ENCODE measurements at regions not wholly inside any gene's neighbourhood (a gene's known extent, or its start where the extent isn't known, plus 50 kb on each side); places are given as distances from the start of the nearest gene placed in this dataset.

DNA sequence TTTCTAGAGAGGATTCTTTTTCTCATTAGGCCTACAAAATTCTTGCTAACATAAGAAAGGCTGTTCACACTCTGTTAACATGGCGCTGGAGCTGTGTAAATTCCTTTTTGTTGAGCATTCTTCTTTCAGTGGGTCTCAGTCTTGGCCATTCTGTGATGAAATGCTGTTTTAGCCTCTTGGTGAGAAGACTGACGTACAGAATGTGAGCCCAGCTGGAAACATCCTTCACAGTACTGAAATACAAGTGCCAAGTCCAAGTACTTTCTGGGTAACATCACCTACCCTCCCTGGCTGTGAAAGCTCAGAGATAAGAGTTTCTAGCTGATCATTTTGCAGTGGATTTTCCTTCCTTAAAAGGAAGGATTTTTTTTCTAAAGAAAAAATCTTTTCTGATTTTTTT lies 231.8 kb downstream of the AHR start:
- no peaks in the 10 kb centered on the region for H3K27me3 ChIP-seq
- no peaks in the 10 kb centered on the region for H3K36me3 ChIP-seq (replicated peaks in 1 of 2; ENCODE audit: insufficient read depth in 1 of 2, low read depth in 2 of 2)
- no peak overlapping the region for H3K27ac ChIP-seq
- 65 to 86% methylated on average over 2 of the region's 2 CpGs for WGBS, 2 donors
- no peak for TF ChIP-seq POLR2A (IDR thresholded peaks at IDR 0.05)
- peaks cover 5% of the 10 kb centered on the region for H3K4me1 ChIP-seq
- no peaks in the 10 kb centered on the region for H3K9me3 ChIP-seq
- ATAC-seq, result no peak
- intact Hi-C loops (cut with DNase I), result loop anchor here (10.0 kb wide), 1 partner anchor 545 kb away; no protein-coding TSS in a partner anchor
- no peak for DNase-seq
- no peak overlapping the region for H3K4me3 ChIP-seq

DNA sequence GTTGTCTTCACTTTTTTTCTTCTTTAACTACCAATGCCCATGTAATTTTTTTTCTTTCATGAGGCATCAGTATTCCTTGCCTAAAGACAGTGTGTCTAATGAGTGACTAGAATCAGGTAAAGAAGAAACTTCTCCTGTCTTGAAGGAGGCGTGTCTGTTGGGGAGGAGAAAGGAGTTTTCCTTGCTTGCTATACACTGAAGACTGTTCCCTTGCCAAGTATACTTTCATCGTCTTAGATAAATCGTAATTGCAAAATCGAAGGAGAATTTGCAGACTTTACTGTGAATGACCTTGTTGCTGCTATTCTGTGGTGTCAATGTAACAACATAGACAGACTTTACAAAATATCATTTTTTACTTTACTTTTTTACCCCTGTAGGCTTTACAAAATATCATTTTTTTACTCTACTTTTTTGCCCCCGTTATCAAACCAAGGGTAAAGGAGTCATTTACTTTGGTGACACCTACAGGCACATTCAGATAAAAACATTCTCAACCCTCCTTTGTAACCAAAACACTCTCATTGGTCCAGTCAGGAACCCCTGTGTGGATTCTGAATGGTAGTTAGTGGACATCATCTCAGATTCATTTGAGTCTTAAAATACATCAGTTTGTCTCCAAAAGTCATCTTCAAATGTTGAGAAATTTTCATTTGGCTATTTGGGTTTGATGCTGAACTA lies 232.4 kb downstream of the AHR start:
- no peak overlapping the region for H3K27ac ChIP-seq
- no peaks in the 10 kb centered on the region for H3K36me3 ChIP-seq (replicated peaks in 1 of 2; ENCODE audit: insufficient read depth in 1 of 2, low read depth in 2 of 2)
- 32 to 40% methylated on average over 5 of the region's 5 CpGs for WGBS, 2 donors
- intact Hi-C loops (cut with DNase I), result loop anchor here (10.0 kb wide), 1 partner anchor 546 kb away; no protein-coding TSS in a partner anchor
- ATAC-seq (peak; percentile 69), DNase-seq (no peak)
- peaks cover 5% of the 10 kb centered on the region for H3K4me1 ChIP-seq
- H3K9me3 ChIP-seq, result no peaks in the 10 kb centered on the region
- H3K4me3 ChIP-seq, result no peak overlapping the region
- TF ChIP-seq POLR2A (IDR thresholded peaks at IDR 0.05), result no peak
- TF ChIP-seq, protein P1, sequence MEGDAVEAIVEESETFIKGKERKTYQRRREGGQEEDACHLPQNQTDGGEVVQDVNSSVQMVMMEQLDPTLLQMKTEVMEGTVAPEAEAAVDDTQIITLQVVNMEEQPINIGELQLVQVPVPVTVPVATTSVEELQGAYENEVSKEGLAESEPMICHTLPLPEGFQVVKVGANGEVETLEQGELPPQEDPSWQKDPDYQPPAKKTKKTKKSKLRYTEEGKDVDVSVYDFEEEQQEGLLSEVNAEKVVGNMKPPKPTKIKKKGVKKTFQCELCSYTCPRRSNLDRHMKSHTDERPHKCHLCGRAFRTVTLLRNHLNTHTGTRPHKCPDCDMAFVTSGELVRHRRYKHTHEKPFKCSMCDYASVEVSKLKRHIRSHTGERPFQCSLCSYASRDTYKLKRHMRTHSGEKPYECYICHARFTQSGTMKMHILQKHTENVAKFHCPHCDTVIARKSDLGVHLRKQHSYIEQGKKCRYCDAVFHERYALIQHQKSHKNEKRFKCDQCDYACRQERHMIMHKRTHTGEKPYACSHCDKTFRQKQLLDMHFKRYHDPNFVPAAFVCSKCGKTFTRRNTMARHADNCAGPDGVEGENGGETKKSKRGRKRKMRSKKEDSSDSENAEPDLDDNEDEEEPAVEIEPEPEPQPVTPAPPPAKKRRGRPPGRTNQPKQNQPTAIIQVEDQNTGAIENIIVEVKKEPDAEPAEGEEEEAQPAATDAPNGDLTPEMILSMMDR (IDR thresholded peaks at IDR 0.05), result peak in 6 of 7 experiments; percentile 14 to 51 (median 37)
- H3K27me3 ChIP-seq, result no peaks in the 10 kb centered on the region

DNA sequence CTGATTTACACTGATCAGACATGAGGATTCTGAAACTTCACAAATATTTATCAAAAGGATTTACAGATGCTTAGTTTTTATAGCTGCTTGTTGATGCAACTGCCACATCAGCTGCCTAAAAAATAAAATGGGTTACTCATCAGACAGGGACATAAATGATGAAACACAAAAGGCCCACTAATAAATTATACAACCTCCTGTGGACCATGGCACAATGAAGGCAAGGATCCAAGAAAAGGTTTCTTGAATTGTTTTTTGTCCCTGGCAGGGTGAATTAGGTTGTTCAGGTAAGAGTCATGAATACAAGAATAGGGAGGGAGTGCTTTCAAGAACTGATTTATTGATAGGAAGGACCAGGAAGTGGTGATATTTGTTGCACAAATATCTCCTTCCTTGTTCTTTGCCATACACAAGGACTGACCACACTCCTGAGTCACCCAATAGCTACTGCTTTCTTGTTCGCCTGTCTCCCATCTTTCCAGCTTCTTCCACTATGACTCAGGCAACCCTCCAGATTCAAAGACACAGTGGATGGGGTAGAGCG lies 234.5 kb downstream of the AHR start:
- H3K4me1 ChIP-seq, result peaks cover 5% of the 10 kb centered on the region
- peak overlapping the region in 2 of 4 donors; percentile 19 to 38 for H3K27ac ChIP-seq
- no peaks in the 10 kb centered on the region for H3K9me3 ChIP-seq
- intact Hi-C loops (cut with DNase I), result loop anchor here (10.0 kb wide), 1 partner anchor 548 kb away; no protein-coding TSS in a partner anchor
- H3K36me3 ChIP-seq (replicated peaks in 1 of 2; ENCODE audit: insufficient read depth in 1 of 2, low read depth in 2 of 2), result no peaks in the 10 kb centered on the region
- H3K4me3 ChIP-seq, result no peak overlapping the region
- 49 to 61% methylated on average over 2 of the region's 2 CpGs for WGBS, 2 donors
- TF ChIP-seq POLR2A (IDR thresholded peaks at IDR 0.05), result no peak
- TF ChIP-seq, protein P1 (IDR thresholded peaks at IDR 0.05), result no peak
- ATAC-seq (peak; percentile 50), DNase-seq (peak in 1 of 4 donors; percentile 17)
- no peaks in the 10 kb centered on the region for H3K27me3 ChIP-seq

DNA sequence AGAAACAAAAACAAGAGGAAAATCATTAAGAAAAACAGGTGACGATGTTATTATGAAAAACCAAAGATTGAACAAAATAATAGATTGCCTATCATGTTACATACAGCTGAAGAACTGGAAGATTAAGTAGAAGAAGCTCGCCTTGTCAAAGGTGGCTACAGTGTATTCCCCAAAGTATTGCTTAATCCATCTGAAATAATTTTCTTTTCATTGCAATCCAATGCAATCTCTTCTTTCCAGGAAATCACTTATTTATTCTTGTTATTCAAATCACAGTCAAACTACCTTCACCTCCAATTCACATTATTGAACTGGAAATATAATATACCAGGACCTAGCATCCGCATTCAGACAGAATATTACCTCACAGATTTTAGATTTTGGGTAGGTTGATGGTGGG lies 235.9 kb downstream of the AHR start:
- no peak overlapping the region for H3K27ac ChIP-seq
- DNase-seq (no peak), ATAC-seq (no peak)
- TF ChIP-seq, protein P1 (IDR thresholded peaks at IDR 0.05), result no peak
- no peak for TF ChIP-seq POLR2A (IDR thresholded peaks at IDR 0.05)
- peaks cover 5% of the 10 kb centered on the region for H3K4me1 ChIP-seq
- H3K27me3 ChIP-seq, result no peaks in the 10 kb centered on the region
- H3K9me3 ChIP-seq, result no peaks in the 10 kb centered on the region
- WGBS, 2 donors, result 58 to 67% methylated on average over 3 of the region's 3 CpGs
- no peak overlapping the region for H3K4me3 ChIP-seq
- H3K36me3 ChIP-seq (replicated peaks in 1 of 2; ENCODE audit: insufficient read depth in 1 of 2, low read depth in 2 of 2), result no peaks in the 10 kb centered on the region
- intact Hi-C loops (cut with DNase I), result loop anchor here (10.0 kb wide), 1 partner anchor 550 kb away; no protein-coding TSS in a partner anchor

DNA sequence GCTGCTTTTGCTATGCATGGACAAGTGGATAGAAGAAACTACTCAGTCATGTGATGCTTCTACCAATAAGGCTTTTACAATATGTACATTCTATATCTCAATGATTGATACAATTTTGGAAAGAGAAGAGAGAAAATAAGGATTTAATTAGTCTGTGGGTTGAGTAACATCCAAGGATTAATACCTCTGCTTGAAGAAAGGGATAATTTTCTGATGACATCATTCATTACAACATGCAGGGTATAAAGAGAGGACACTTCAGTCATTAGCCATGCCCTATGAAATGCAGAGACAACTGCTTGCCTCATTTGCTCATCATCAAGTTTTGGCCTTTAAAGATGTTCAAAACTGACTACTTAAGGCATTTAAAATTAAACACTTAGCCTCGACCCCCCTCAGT lies 237.3 kb downstream of the AHR start:
- no peaks in the 10 kb centered on the region for H3K27me3 ChIP-seq
- H3K9me3 ChIP-seq, result no peaks in the 10 kb centered on the region
- no peak for TF ChIP-seq POLR2A (IDR thresholded peaks at IDR 0.05)
- TF ChIP-seq, protein P1 (IDR thresholded peaks at IDR 0.05), result no peak
- no peak overlapping the region for H3K4me3 ChIP-seq
- no peak overlapping the region for H3K27ac ChIP-seq
- WGBS, 2 donors, result 30 to 44% methylated on average over 1 of the region's 1 CpG
- H3K36me3 ChIP-seq (replicated peaks in 1 of 2; ENCODE audit: insufficient read depth in 1 of 2, low read depth in 2 of 2), result no peaks in the 10 kb centered on the region
- peaks cover 3% of the 10 kb centered on the region for H3K4me1 ChIP-seq
- DNase-seq, result no peak
- intact Hi-C loops (cut with DNase I), result loop anchor here (10.0 kb wide), 1 partner anchor 551 kb away; no protein-coding TSS in a partner anchor
- ATAC-seq, result no peak
